ENCODE measurements at regions not wholly inside any gene's neighbourhood (a gene's known extent, or its start where the extent isn't known, plus 50 kb on each side); places are given as distances from the start of the nearest gene placed in this dataset.

GRCh38 chr5:27477550-27477949 is 439.2 kb upstream of the CDH9 start:
- no peak for TF ChIP-seq CTCF (IDR thresholded peaks at IDR 0.05)
- TF ChIP-seq ZFX (IDR thresholded peaks at IDR 0.05; ENCODE audit: borderline replicate concordance), result no peak
